DOHH2 (cell line): ENCODE measurements at regions not wholly inside any gene's neighbourhood (a gene's known extent, or its start where the extent isn't known, plus 50 kb on each side); places are given as distances from the start of the nearest gene placed in this dataset.

Source experiments
- H3F3A ChIP-seq: fragments of 200-600 bp; sonication (generic), shearing (Covaris generic); 2 replicates; pipeline ENCODE4 v1.6.0; 2016; ENCODE audit warnings: antibody characterized with exemption, mild to moderate bottlenecking; ENCODE audit not compliant: control insufficient read depth, insufficient read depth
- H3K27ac ChIP-seq: fragments of 200-600 bp; sonication (generic); 2 replicates; pipeline ENCODE4 v1.5.1; 2014; ENCODE audit warnings: low read depth, mild to moderate bottlenecking, low read length, moderate library complexity
- H3K27me3 ChIP-seq: fragments of 200-600 bp; sonication (generic); 2 replicates; pipeline ENCODE4 v1.6.1; 2014; ENCODE audit warnings: mild to moderate bottlenecking, low read length, mixed read lengths; ENCODE audit not compliant: control insufficient read depth
- H3K36me3 ChIP-seq: fragments of 200-600 bp; sonication (generic); 2 replicates; pipeline ENCODE4 v1.6.1; 2014; ENCODE audit warnings: mild to moderate bottlenecking, low read length, moderate library complexity, mixed read lengths; ENCODE audit not compliant: control insufficient read depth
- H3K4me1 ChIP-seq: fragments of 200-600 bp; sonication (generic); 2 replicates; pipeline ENCODE4 v1.6.1; 2014; ENCODE audit warnings: mild to moderate bottlenecking, low read length, mixed read lengths; ENCODE audit not compliant: control insufficient read depth
- H3K4me2 ChIP-seq: fragments of 200-600 bp; sonication (generic); 2 replicates; pipeline ENCODE4 v1.6.0; 2014; ENCODE audit warnings: mild to moderate bottlenecking, low read length, moderate library complexity
- H3K4me3 ChIP-seq: fragments of 200-600 bp; sonication (generic); 2 replicates; pipeline ENCODE4 v1.5.1; 2014; ENCODE audit warnings: mild to moderate bottlenecking, low read length, mixed read lengths
- H3K79me2 ChIP-seq: fragments of 200-600 bp; sonication (generic); 2 replicates; pipeline ENCODE4 v1.6.1; 2014; ENCODE audit warnings: mild to moderate bottlenecking, low read length, mixed read lengths; ENCODE audit not compliant: control insufficient read depth
- H3K9me2 ChIP-seq: fragments of 200-600 bp; sonication (generic); replicated peaks from 2 replicates; pipeline ENCODE4 v1.6.1; 2014; ENCODE audit warnings: mild to moderate bottlenecking, low read length, mixed read lengths; ENCODE audit not compliant: control insufficient read depth
- H3K9me3 ChIP-seq: fragments of 200-600 bp; sonication (generic); 2 replicates; pipeline ENCODE4 v1.6.1; 2014; ENCODE audit warnings: antibody characterized with exemption, low read length, mixed read lengths; ENCODE audit not compliant: control insufficient read depth, insufficient read depth
- H4K20me1 ChIP-seq: fragments of 200-600 bp; sonication (generic); 2 replicates; pipeline ENCODE4 v1.6.0; 2014; ENCODE audit warnings: low read depth, mild to moderate bottlenecking, antibody characterized with exemption, low read length, moderate library complexity; ENCODE audit not compliant: control insufficient read depth, insufficient read depth
- CTCF ChIP-seq: fragments of 200-600 bp; sonication (generic); IDR thresholded peaks from one replicate; pipeline ENCODE4 v1.5.1; 2014; ENCODE audit warnings: antibody characterized with exemption, mild to moderate bottlenecking, low read depth, low read length; ENCODE audit not compliant: poor library complexity, severe bottlenecking
- EZH2phosphoT487 ChIP-seq: fragments of 200-600 bp; sonication (generic); IDR thresholded peaks from 2 replicates; pipeline ENCODE4 v1.6.1; 2017; ENCODE audit warnings: borderline replicate concordance, mild to moderate bottlenecking, antibody characterized with exemption, low read length, moderate library complexity, mixed read lengths

GRCh38 chr9:8251566-8251965 is 452.0 kb upstream of the DMAC1 start:
- TF ChIP-seq CTCF: no peak
- no peak for TF ChIP-seq EZH2phosphoT487
- Histone ChIP-seq H3K9me3 (no peaks in the 10 kb centered on the region), H3K4me1 (no peaks in the 10 kb centered on the region), H3K79me2 (no peaks in the 10 kb centered on the region), H4K20me1 (no peaks in the 10 kb centered on the region), H3K9me2 (no peaks in the 10 kb centered on the region), H3K4me3 (no peak overlapping the region), H3K27ac (no peak overlapping the region), H3K36me3 (no peaks in the 10 kb centered on the region), H3F3A (no peaks in the 10 kb centered on the region), H3K27me3 (no peaks in the 10 kb centered on the region), H3K4me2 (no peak overlapping the region)

GRCh38 chr9:8244505-8245092 is 445.0 kb upstream of the DMAC1 start:
- Histone ChIP-seq H3K79me2 (no peaks in the 10 kb centered on the region), H3K36me3 (no peaks in the 10 kb centered on the region), H3K27me3 (no peaks in the 10 kb centered on the region), H3K9me3 (no peaks in the 10 kb centered on the region), H3K4me2 (no peak overlapping the region), H3K9me2 (no peaks in the 10 kb centered on the region), H3K27ac (no peak overlapping the region), H4K20me1 (no peaks in the 10 kb centered on the region), H3K4me3 (no peak overlapping the region), H3F3A (no peaks in the 10 kb centered on the region), H3K4me1 (no peaks in the 10 kb centered on the region)
- TF ChIP-seq CTCF: no peak
- TF ChIP-seq EZH2phosphoT487: no peak

- H3K9me3 ChIP-seq: no peaks in the 10 kb centered on the region
- H3K4me2 ChIP-seq: no peak overlapping the region
- H3K27ac ChIP-seq: no peak overlapping the region
- H3K4me3 ChIP-seq: no peak overlapping the region
- no peaks in the 10 kb centered on the region for H4K20me1 ChIP-seq
- H3F3A ChIP-seq: no peaks in the 10 kb centered on the region
- no peaks in the 10 kb centered on the region for H3K9me2 ChIP-seq
- H3K36me3 ChIP-seq: no peaks in the 10 kb centered on the region
- H3K4me1 ChIP-seq: no peaks in the 10 kb centered on the region
- no peaks in the 10 kb centered on the region for H3K27me3 ChIP-seq
- H3K79me2 ChIP-seq: no peaks in the 10 kb centered on the region
- TF ChIP-seq CTCF (no peak), EZH2phosphoT487 (no peak)
Observed at GRCh38 chr9:8241201-8241600, 441.6 kb upstream of the DMAC1 start.
